Suprapubic skin (tissue), 4 donors: ENCODE measurements at regions not wholly inside any gene's neighbourhood (a gene's known extent, or its start where the extent isn't known, plus 50 kb on each side); places are given as distances from the start of the nearest gene placed in this dataset.

Experiments
- EP300 ChIP-seq: sonication (generic); formaldehyde crosslinking; IDR thresholded peaks from one replicate; pipeline ENCODE4 v1.6.1; 2017; ENCODE audit warnings: antibody characterized with exemption
- POLR2A ChIP-seq, 2 donors: fragments of 450-650 bp; IDR thresholded peaks; one replicate each; pipeline ENCODE4 v1.6.1; 2017; ENCODE audit warnings: antibody characterized with exemption in 2 of 2, mild to moderate bottlenecking in 2 of 2, moderate library complexity in 2 of 2
- POLR2AphosphoS5 ChIP-seq, 3 donors: sonication (generic); formaldehyde crosslinking; IDR thresholded peaks; one replicate each; pipeline ENCODE4 v1.6.1; 2017; ENCODE audit warnings: antibody characterized with exemption in 3 of 3
- TF ChIP-seq, protein P1 (sequence below), 2 donors: fragments of 200-600 bp in 1 of 2; fragments of 450-650 bp in 1 of 2; sonication (generic) in 1 of 2; IDR thresholded peaks; one replicate each; pipeline ENCODE4 v1.5.1; 2016 to 2019; ENCODE audit warnings: antibody characterized with exemption in 2 of 2, mild to moderate bottlenecking in 1 of 2, moderate library complexity in 1 of 2

- TF ChIP-seq, protein P1, sequence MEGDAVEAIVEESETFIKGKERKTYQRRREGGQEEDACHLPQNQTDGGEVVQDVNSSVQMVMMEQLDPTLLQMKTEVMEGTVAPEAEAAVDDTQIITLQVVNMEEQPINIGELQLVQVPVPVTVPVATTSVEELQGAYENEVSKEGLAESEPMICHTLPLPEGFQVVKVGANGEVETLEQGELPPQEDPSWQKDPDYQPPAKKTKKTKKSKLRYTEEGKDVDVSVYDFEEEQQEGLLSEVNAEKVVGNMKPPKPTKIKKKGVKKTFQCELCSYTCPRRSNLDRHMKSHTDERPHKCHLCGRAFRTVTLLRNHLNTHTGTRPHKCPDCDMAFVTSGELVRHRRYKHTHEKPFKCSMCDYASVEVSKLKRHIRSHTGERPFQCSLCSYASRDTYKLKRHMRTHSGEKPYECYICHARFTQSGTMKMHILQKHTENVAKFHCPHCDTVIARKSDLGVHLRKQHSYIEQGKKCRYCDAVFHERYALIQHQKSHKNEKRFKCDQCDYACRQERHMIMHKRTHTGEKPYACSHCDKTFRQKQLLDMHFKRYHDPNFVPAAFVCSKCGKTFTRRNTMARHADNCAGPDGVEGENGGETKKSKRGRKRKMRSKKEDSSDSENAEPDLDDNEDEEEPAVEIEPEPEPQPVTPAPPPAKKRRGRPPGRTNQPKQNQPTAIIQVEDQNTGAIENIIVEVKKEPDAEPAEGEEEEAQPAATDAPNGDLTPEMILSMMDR (IDR thresholded peaks at IDR 0.05), result no peak
- TF ChIP-seq POLR2A (IDR thresholded peaks at IDR 0.05) (no peak), POLR2AphosphoS5 (IDR thresholded peaks at IDR 0.05) (no peak), EP300 (no peak)
Measured at GRCh38 chr6:84872996-84873723, 108.8 kb upstream of the TBX18 start.
